ENCODE measurements at regions not wholly inside any gene's neighbourhood (a gene's known extent, or its start where the extent isn't known, plus 50 kb on each side); places are given as distances from the start of the nearest gene placed in this dataset.

GRCh38 chr1:108050911-108051629 is 86.1 kb upstream of the VAV3 start:
- BruUV-seq (replicated peaks) = no TSS peak
- Mint-ChIP-seq H3K9me3 (ENCODE audit: low read depth, unreplicated experiment) (no peaks in the 10 kb centered on the region), H3K36me3 (ENCODE audit: insufficient read depth, unreplicated experiment) (no peaks in the 10 kb centered on the region), H3K27me3 (ENCODE audit: unreplicated experiment) (peaks cover 46% of the 10 kb centered on the region), H3K27ac (ENCODE audit: unreplicated experiment) (no peak overlapping the region), H3K4me1 (ENCODE audit: low read depth, unreplicated experiment) (no peaks in the 10 kb centered on the region), H3K4me3 (ENCODE audit: low read depth, unreplicated experiment) (no peak overlapping the region)
- DNase-seq = no peak
- intact Hi-C loops (cut with micrococcal nuclease; ENCODE audit: unreplicated experiment) = no loop called here
- TF ChIP-seq, protein P1, sequence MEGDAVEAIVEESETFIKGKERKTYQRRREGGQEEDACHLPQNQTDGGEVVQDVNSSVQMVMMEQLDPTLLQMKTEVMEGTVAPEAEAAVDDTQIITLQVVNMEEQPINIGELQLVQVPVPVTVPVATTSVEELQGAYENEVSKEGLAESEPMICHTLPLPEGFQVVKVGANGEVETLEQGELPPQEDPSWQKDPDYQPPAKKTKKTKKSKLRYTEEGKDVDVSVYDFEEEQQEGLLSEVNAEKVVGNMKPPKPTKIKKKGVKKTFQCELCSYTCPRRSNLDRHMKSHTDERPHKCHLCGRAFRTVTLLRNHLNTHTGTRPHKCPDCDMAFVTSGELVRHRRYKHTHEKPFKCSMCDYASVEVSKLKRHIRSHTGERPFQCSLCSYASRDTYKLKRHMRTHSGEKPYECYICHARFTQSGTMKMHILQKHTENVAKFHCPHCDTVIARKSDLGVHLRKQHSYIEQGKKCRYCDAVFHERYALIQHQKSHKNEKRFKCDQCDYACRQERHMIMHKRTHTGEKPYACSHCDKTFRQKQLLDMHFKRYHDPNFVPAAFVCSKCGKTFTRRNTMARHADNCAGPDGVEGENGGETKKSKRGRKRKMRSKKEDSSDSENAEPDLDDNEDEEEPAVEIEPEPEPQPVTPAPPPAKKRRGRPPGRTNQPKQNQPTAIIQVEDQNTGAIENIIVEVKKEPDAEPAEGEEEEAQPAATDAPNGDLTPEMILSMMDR (IDR thresholded peaks at IDR 0.05; ENCODE audit: unreplicated experiment) = no peak
- CTCF ChIA-PET = no interaction called here

DNA sequence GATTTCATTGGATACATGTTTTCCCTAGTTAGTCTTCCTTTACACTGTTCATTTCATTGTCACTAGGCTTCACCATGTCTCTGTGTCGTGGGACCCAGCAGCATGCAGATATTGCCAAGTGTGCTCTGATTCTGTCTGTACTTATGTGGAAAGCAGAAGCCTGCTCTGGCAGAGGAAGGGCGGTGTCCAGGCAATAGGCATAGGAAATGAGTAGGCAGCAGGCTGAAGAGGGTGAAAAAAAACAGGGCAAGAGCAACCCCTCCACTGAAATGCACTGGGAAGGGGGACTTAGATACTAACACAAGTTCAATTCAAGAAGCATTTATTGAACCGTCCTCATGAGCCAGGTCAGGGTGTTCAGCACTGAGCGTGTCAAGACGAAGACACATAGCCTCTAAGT is 85.2 kb upstream of the VAV3 start:
- H3K27ac Mint-ChIP-seq (ENCODE audit: unreplicated experiment) = no peak overlapping the region

GRCh38 chr1:108049178-108049819 is 84.3 kb upstream of the VAV3 start:
- Mint-ChIP-seq H3K27ac (ENCODE audit: unreplicated experiment) (no peak overlapping the region), H3K9me3 (ENCODE audit: low read depth, unreplicated experiment) (no peaks in the 10 kb centered on the region), H3K4me3 (ENCODE audit: low read depth, unreplicated experiment) (no peak overlapping the region), H3K4me1 (ENCODE audit: low read depth, unreplicated experiment) (no peaks in the 10 kb centered on the region), H3K36me3 (ENCODE audit: insufficient read depth, unreplicated experiment) (no peaks in the 10 kb centered on the region), H3K27me3 (ENCODE audit: unreplicated experiment) (peaks cover 64% of the 10 kb centered on the region)
- CTCF ChIA-PET = no interaction called here
- DNase-seq = peak; percentile 23
- TF ChIP-seq, protein P1 (IDR thresholded peaks at IDR 0.05; ENCODE audit: unreplicated experiment) = peak; percentile 51
- no TSS peak for BruUV-seq (replicated peaks)
- intact Hi-C loops (cut with micrococcal nuclease; ENCODE audit: unreplicated experiment) = no loop called here

More for the DNA sequence above, 85.2 kb upstream of the VAV3 start:
- intact Hi-C loops (cut with micrococcal nuclease; ENCODE audit: unreplicated experiment) = no loop called here
- no peak overlapping the region for H3K4me3 Mint-ChIP-seq (ENCODE audit: low read depth, unreplicated experiment)
- no TSS peak for BruUV-seq (replicated peaks)
- no peaks in the 10 kb centered on the region for H3K36me3 Mint-ChIP-seq (ENCODE audit: insufficient read depth, unreplicated experiment)
- CTCF ChIA-PET = no interaction called here
- H3K4me1 Mint-ChIP-seq (ENCODE audit: low read depth, unreplicated experiment) = no peaks in the 10 kb centered on the region
- DNase-seq = no peak
- peaks cover 55% of the 10 kb centered on the region for H3K27me3 Mint-ChIP-seq (ENCODE audit: unreplicated experiment)
- no peaks in the 10 kb centered on the region for H3K9me3 Mint-ChIP-seq (ENCODE audit: low read depth, unreplicated experiment)
- TF ChIP-seq, protein P1 (IDR thresholded peaks at IDR 0.05; ENCODE audit: unreplicated experiment) = no peak

GRCh38 chr1:108048301-108049177 is 83.6 kb upstream of the VAV3 start:
- no peaks in the 10 kb centered on the region for H3K9me3 Mint-ChIP-seq (ENCODE audit: low read depth, unreplicated experiment)
- H3K27me3 Mint-ChIP-seq (ENCODE audit: unreplicated experiment) = peaks cover 71% of the 10 kb centered on the region
- CTCF ChIA-PET = no interaction called here
- BruUV-seq (replicated peaks) = no TSS peak
- TF ChIP-seq, protein P1 (IDR thresholded peaks at IDR 0.05; ENCODE audit: unreplicated experiment) = no peak
- no peak for DNase-seq
- no peaks in the 10 kb centered on the region for H3K36me3 Mint-ChIP-seq (ENCODE audit: insufficient read depth, unreplicated experiment)
- intact Hi-C loops (cut with micrococcal nuclease; ENCODE audit: unreplicated experiment) = no loop called here
- no peaks in the 10 kb centered on the region for H3K4me1 Mint-ChIP-seq (ENCODE audit: low read depth, unreplicated experiment)
- no peak overlapping the region for H3K4me3 Mint-ChIP-seq (ENCODE audit: low read depth, unreplicated experiment)
- H3K27ac Mint-ChIP-seq (ENCODE audit: unreplicated experiment) = no peak overlapping the region
